SK-N-SH (cell line): ENCODE measurements at regions not wholly inside any gene's neighbourhood (a gene's known extent, or its start where the extent isn't known, plus 50 kb on each side); places are given as distances from the start of the nearest gene placed in this dataset.

Experiments used
- CTCF ChIA-PET: fragments of 300-600, 350-600 bp; formaldehyde crosslinking; extraction: SDS; loops from one replicate; lab custom pipeline; 2021; lab: Yijun Ruan, JAX
- POLR2A ChIA-PET: fragments of 350-600 bp; sonication (Branson Sonifier 250); formaldehyde crosslinking; extraction: SDS; loops from one replicate; lab custom pipeline; 2020; ENCODE audit warnings: antibody characterized with exemption, inconsistent platforms; lab: Yijun Ruan, JAX
- DNase-seq: peaks from one replicate; pipeline ENCODE4 v3.0.0; 2012
- H2AFZ ChIP-seq: fragments of 200-600 bp; sonication (generic); 2 replicates; pipeline ENCODE4 v1.8.1; 2016; ENCODE audit warnings: antibody characterized with exemption, mild to moderate bottlenecking, low read depth
- H3F3A ChIP-seq: fragments of 200-600 bp; sonication (generic); replicated peaks from 2 replicates; pipeline ENCODE3; 2016; ENCODE audit warnings: antibody characterized with exemption, mild to moderate bottlenecking; ENCODE audit not compliant: insufficient read depth
- H3K27ac ChIP-seq, 2 experiments: fragments of 200-500 bp in 1 of 2; fragments of 200-600 bp in 1 of 2; sonication (Bioruptor generic) in 1 of 2; sonication (generic), shearing (Covaris generic) in 1 of 2; 2 replicates each; pipeline versions ENCODE4 v1.5.1 to v1.6.1; 2014 to 2016; ENCODE audit warnings: low read depth in 2 of 2, inconsistent platforms in 1 of 2, low read length in 1 of 2, mild to moderate bottlenecking in 1 of 2, mixed read lengths in 1 of 2
- H3K27me3 ChIP-seq: fragments of 200-600 bp; sonication (generic), shearing (Covaris generic); 2 replicates; pipeline ENCODE4 v1.6.1; 2016; ENCODE audit warnings: mixed run types; ENCODE audit not compliant: insufficient read depth
- H3K36me3 ChIP-seq, 2 experiments: fragments of 200-500 bp in 1 of 2; fragments of 200-600 bp in 1 of 2; sonication (Bioruptor generic) in 1 of 2; sonication (generic) in 1 of 2; replicated peaks in 1 of 2; 2 replicates each; pipeline versions ENCODE3 to v1.5.1; 2014 to 2016; ENCODE audit warnings: low read length in 1 of 2, mild to moderate bottlenecking in 1 of 2; ENCODE audit not compliant: insufficient read depth in 2 of 2, control insufficient read depth in 1 of 2
- H3K4me1 ChIP-seq, 2 experiments: fragments of 200-500 bp in 1 of 2; fragments of 200-600 bp in 1 of 2; sonication (Bioruptor generic) in 1 of 2; sonication (generic), shearing (Covaris generic) in 1 of 2; 2 replicates each; pipeline versions ENCODE4 v1.5.1 to v1.6.1; 2014 to 2016; ENCODE audit warnings: low read depth in 1 of 2, low read length in 1 of 2, mixed run types in 1 of 2; ENCODE audit not compliant: insufficient read depth in 2 of 2, control insufficient read depth in 1 of 2
- H3K4me2 ChIP-seq: fragments of 200-600 bp; sonication (generic), shearing (Covaris generic); 2 replicates; pipeline ENCODE4 v1.6.1; 2017; ENCODE audit warnings: mixed run types
- H3K4me3 ChIP-seq, 2 experiments: fragments of 200-500 bp in 1 of 2; fragments of 200-600 bp in 1 of 2; sonication (Bioruptor generic) in 1 of 2; sonication (generic), shearing (Covaris generic) in 1 of 2; 2 replicates each; pipeline versions ENCODE4 v1.5.1 to v1.8.1; 2014 to 2016; ENCODE audit warnings: low read depth in 2 of 2, inconsistent platforms in 1 of 2, low read length in 1 of 2, mild to moderate bottlenecking in 1 of 2, mixed read lengths in 1 of 2, moderate library complexity in 1 of 2
- H3K79me2 ChIP-seq: fragments of 200-600 bp; sonication (generic); 2 replicates; pipeline ENCODE4 v1.8.1; 2017; ENCODE audit warnings: mild to moderate bottlenecking; ENCODE audit not compliant: insufficient read depth
- H3K9ac ChIP-seq: fragments of 200-600 bp; sonication (generic); 2 replicates; pipeline ENCODE4 v1.6.1; 2017; ENCODE audit warnings: mixed run types
- H3K9me2 ChIP-seq: fragments of 200-600 bp; sonication (generic); 2 replicates; pipeline ENCODE4 v1.6.1; 2017; ENCODE audit warnings: mixed run types
- H3K9me3 ChIP-seq: fragments of 200-600 bp; sonication (generic); 2 replicates; pipeline ENCODE4 v1.6.1; 2017; ENCODE audit warnings: mixed run types, mild to moderate bottlenecking, moderate library complexity
- H4K20me1 ChIP-seq: fragments of 200-600 bp; sonication (generic); 2 replicates; pipeline ENCODE4 v1.6.1; 2017; ENCODE audit warnings: mild to moderate bottlenecking, mixed run types; ENCODE audit not compliant: insufficient read depth
- ELF1 ChIP-seq: IDR thresholded peaks from 2 replicates; pipeline ENCODE4 v1.4.0; 2012
- EP300 ChIP-seq, 2 experiments: IDR thresholded peaks; 2 replicates each; pipeline versions ENCODE4 v1.4.0 to v1.6.1; 2012; ENCODE audit warnings: borderline replicate concordance in 1 of 2, low read depth in 1 of 2, low read length in 1 of 2
- EZH2phosphoT487 ChIP-seq: fragments of 200-600 bp; sonication (generic); IDR thresholded peaks from 2 replicates; pipeline ENCODE4 v1.6.1; 2017; ENCODE audit warnings: low read depth, mixed run types, mild to moderate bottlenecking, antibody characterized with exemption, moderate library complexity, borderline replicate concordance
- GABPA ChIP-seq: IDR thresholded peaks from 2 replicates; pipeline ENCODE4 v1.4.0; 2012; ENCODE audit warnings: low read depth, mild to moderate bottlenecking
- GATA2 ChIP-seq: sonication (generic); formaldehyde crosslinking; IDR thresholded peaks from 2 replicates; pipeline ENCODE4 v1.5.0; 2020; ENCODE audit warnings: mild to moderate bottlenecking, missing genetic modification reagents
- NFIC ChIP-seq: IDR thresholded peaks from 2 replicates; pipeline ENCODE4 v1.4.0; 2012; ENCODE audit warnings: borderline replicate concordance
- POLR2AphosphoS5 ChIP-seq: IDR thresholded peaks from 2 replicates; pipeline ENCODE4 v1.6.1; 2012; ENCODE audit warnings: low read depth, low read length
- RAD21 ChIP-seq: IDR thresholded peaks from 2 replicates; pipeline ENCODE4 v1.6.1; 2012; ENCODE audit warnings: mild to moderate bottlenecking, low read length
- RFX5 ChIP-seq: IDR thresholded peaks from 2 replicates; pipeline ENCODE4 v1.6.1; 2012; ENCODE audit warnings: mild to moderate bottlenecking, improper control_type of control experiment, low read length
- RXRA ChIP-seq: IDR thresholded peaks from 2 replicates; pipeline ENCODE4 v1.4.0; 2012; ENCODE audit warnings: low read depth, mild to moderate bottlenecking, borderline replicate concordance
- SIN3A ChIP-seq: IDR thresholded peaks from 2 replicates; pipeline ENCODE4 v1.6.1; 2012; ENCODE audit warnings: low read depth, mild to moderate bottlenecking, low read length, moderate library complexity, borderline replicate concordance
- SMC3 ChIP-seq: IDR thresholded peaks from 2 replicates; pipeline ENCODE4 v1.6.1; 2012; ENCODE audit warnings: low read depth, low read length, improper control_type of control experiment
- TCF12 ChIP-seq: IDR thresholded peaks from 2 replicates; pipeline ENCODE4 v1.4.0; 2012
- TEAD4 ChIP-seq: IDR thresholded peaks from 2 replicates; pipeline ENCODE4 v1.4.0; 2012; ENCODE audit warnings: mild to moderate bottlenecking, borderline replicate concordance; ENCODE audit not compliant: insufficient read depth
- WGBS: methylation state at CpG from one replicate; pipeline ENCODE4 v1.1.6; 2017; ENCODE audit warnings: low lambda C conversion rate; 5-methylcytosine and 5-hydroxymethylcytosine counted together
- TF ChIP-seq, protein P1 (sequence below): IDR thresholded peaks from 2 replicates; pipeline ENCODE4 v1.4.0; 2012; ENCODE audit warnings: low read depth
- TF ChIP-seq, protein P2 (sequence below): IDR thresholded peaks from 2 replicates; pipeline ENCODE4; 2012
- TF ChIP-seq, protein P3 (sequence below): fragments of 150-350 bp; IDR thresholded peaks from 2 replicates; pipeline ENCODE4 v1.6.1; 2017; ENCODE audit warnings: antibody characterized with exemption, low read length, low read depth, borderline replicate concordance

DNA sequence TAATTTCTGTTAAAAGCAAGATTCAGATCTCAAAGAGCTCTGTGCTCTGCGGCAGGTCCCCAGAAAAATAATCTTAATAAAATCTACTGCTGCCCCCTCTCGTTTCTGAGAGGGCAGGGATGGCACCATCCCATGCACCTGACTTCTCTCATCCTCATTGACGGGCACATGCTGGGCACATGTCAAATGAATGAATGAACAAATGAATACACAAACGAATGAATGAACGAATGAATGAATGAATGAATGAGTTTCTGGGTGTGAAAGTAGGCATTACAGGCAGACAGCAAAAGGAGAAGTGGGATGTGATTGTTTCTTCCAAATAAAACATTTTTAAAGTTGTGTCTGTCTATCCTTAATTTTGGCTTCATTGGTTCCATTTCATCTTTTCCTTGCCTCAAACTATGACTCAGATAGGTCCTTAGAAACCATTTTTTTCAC lies 398.1 kb upstream of the PRKCQ start:
- Histone ChIP-seq H4K20me1 (no peaks in the 10 kb centered on the region), H3K27ac (no peak overlapping the region), H3F3A (no peaks in the 10 kb centered on the region), H3K4me2 (no peak overlapping the region), H3K4me3 (no peak overlapping the region), H3K9me3 (no peaks in the 10 kb centered on the region), H3K4me1 (no peaks in the 10 kb centered on the region), H3K9me2 (no peaks in the 10 kb centered on the region), H3K9ac (no peak overlapping the region), H3K27me3 (peaks cover under 1% of the 10 kb centered on the region; the same call in 1 of the 2 replicates), H3K79me2 (no peaks in the 10 kb centered on the region), H2AFZ (no peak overlapping the region), H3K36me3 (no peaks in the 10 kb centered on the region)
- DNase-seq: no peak
- CTCF ChIA-PET: interaction anchor here (1.0 kb wide), 1 partner anchor 16 kb away, joined by 3 read pairs; no protein-coding TSS in a partner anchor
- TF ChIP-seq TEAD4 (no peak), GATA2 (no peak)
- POLR2A ChIA-PET: no interaction called here
- 11% methylated on average over 5 of the region's 5 CpGs for WGBS

DNA sequence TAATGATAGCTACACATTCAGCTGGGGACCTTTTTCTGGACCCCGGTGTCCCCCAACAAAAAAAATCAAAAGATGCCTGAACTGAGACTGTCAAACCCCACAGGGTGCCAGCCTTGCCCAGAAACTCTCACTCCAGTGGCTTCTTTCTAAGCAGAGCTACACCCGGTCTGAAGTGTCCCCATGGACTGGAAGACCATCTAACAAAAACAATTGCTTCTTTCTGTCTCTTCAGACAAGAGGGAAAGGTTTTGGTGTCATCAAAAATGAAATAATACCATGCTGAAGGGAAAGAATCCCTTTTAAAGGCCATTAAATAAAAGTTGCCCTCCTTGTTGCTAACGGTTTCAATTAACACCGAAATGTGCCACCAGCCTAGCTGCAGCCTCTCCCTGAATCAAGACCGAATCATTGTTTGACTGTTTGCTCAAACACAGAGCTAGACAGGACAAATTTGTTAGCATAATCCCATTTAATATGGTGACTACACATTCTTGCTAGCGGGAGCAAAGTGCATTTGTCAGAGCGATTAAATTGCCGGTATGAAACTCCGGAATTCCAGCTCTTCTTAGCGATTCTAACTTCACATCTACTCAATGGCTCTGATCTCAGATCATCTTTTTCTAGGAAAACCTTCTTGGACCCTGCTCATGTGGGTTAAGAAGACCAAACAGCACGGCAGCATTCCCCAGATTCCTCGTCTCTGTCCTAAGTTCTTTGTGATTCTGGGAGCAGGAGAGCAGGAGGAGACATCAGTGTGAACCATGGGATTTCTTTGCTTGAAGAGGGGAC lies 397.5 kb upstream of the PRKCQ start:
- Histone ChIP-seq H3K4me1 (no peaks in the 10 kb centered on the region), H3K36me3 (no peaks in the 10 kb centered on the region), H4K20me1 (no peaks in the 10 kb centered on the region), H3K27me3 (peaks cover 4% of the 10 kb centered on the region; the same call in 1 of the 2 replicates), H3F3A (no peaks in the 10 kb centered on the region), H3K9me3 (no peaks in the 10 kb centered on the region), H3K4me3 (no peak overlapping the region), H3K79me2 (no peaks in the 10 kb centered on the region), H3K9me2 (no peaks in the 10 kb centered on the region), H3K9ac (no peak overlapping the region), H3K27ac (no peak overlapping the region), H2AFZ (no peak overlapping the region), H3K4me2 (no peak overlapping the region)
- TF ChIP-seq RAD21: no peak
- TF ChIP-seq, protein P1, sequence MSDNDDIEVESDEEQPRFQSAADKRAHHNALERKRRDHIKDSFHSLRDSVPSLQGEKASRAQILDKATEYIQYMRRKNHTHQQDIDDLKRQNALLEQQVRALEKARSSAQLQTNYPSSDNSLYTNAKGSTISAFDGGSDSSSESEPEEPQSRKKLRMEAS: no peak
- no peak for TF ChIP-seq RXRA
- no peak for TF ChIP-seq SMC3
- no peak for TF ChIP-seq TCF12
- TF ChIP-seq, protein P2, sequence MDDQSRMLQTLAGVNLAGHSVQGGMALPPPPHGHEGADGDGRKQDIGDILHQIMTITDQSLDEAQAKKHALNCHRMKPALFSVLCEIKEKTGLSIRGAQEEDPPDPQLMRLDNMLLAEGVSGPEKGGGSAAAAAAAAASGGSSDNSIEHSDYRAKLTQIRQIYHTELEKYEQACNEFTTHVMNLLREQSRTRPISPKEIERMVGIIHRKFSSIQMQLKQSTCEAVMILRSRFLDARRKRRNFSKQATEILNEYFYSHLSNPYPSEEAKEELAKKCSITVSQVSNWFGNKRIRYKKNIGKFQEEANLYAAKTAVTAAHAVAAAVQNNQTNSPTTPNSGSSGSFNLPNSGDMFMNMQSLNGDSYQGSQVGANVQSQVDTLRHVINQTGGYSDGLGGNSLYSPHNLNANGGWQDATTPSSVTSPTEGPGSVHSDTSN: no peak
- TF ChIP-seq RFX5: no peak
- TF ChIP-seq, protein P3, sequence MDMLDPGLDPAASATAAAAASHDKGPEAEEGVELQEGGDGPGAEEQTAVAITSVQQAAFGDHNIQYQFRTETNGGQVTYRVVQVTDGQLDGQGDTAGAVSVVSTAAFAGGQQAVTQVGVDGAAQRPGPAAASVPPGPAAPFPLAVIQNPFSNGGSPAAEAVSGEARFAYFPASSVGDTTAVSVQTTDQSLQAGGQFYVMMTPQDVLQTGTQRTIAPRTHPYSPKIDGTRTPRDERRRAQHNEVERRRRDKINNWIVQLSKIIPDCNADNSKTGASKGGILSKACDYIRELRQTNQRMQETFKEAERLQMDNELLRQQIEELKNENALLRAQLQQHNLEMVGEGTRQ: no peak
- TF ChIP-seq POLR2AphosphoS5: no peak
- TF ChIP-seq SIN3A: no peak
- no peak for TF ChIP-seq EP300 (IDR thresholded peaks at IDR 0.05; ENCODE audit: borderline replicate concordance in 1 of 2, low read depth in 1 of 2, low read length in 1 of 2)
- TF ChIP-seq EZH2phosphoT487: no peak
- no peak for TF ChIP-seq ELF1
- no peak for TF ChIP-seq GABPA
- TF ChIP-seq NFIC: no peak
- WGBS: 19% methylated on average over 12 of the region's 12 CpGs
- DNase-seq: no peak
- CTCF ChIA-PET: interaction anchor here (0.8 to 1.0 kb wide), 2 partner anchors 17 to 108 kb away, joined by 3 read pairs; no protein-coding TSS in a partner anchor
- POLR2A ChIA-PET: no interaction called here
